ENCODE measurements at regions not wholly inside any gene's neighbourhood (a gene's known extent, or its start where the extent isn't known, plus 50 kb on each side); places are given as distances from the start of the nearest gene placed in this dataset.

DNA sequence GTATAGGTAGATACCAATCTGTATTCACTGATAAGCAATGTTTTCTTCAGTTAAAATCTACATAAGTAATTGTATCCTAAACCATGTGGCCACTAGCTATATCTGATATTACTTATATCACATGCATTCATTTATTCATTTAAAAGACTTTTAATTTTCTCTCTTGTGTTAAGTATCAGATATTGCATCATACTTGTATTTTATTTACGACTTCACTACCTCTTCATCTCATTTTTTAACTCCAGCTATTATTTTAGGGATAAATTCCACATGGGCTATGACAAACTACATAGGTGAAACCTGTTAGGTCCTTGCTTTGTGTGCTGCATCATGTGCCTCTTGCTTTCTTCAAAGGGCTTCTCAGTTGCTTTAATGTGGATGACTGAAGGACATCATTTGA lies 1018.3 kb downstream of the ZPLD1 start:
- no peak for ATAC-seq
- TF ChIP-seq CTCF (IDR thresholded peaks at IDR 0.05) = no peak
- DNase-seq = no peak
- intact Hi-C loops (cut with DNase I, micrococcal nuclease) = no loop called here
- H3K36me3 ChIP-seq (ENCODE audit: low read depth) = no peaks in the 10 kb centered on the region
- no peak overlapping the region for H3K4me3 ChIP-seq
- H3K9me3 ChIP-seq = no peaks in the 10 kb centered on the region
- H3K4me1 ChIP-seq (ENCODE audit: low read depth) = no peaks in the 10 kb centered on the region

DNA sequence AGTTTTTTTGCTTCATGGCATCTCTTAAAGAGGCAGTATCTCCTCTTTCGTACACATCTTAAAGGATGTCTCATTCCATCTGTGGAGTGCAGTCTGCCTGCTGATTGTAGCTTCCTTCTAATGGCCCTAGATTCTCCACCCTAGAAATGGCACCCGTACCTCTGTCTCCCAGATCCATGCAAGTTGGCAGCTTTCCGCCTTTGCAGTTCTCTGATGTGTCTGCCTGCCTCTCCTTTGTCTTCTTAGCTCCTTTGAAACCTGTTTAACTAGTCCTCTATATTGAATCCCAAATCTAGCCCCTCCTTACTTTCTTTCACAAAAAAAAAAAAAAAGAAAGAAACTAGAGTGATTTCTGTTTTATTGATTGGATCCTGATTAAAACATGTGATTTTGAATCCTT lies 1025.0 kb downstream of the ZPLD1 start:
- H3K36me3 ChIP-seq (ENCODE audit: low read depth) = no peaks in the 10 kb centered on the region
- no peak for TF ChIP-seq CTCF (IDR thresholded peaks at IDR 0.05)
- H3K4me3 ChIP-seq = no peak overlapping the region
- ATAC-seq (no peak), DNase-seq (no peak)
- H3K4me1 ChIP-seq (ENCODE audit: low read depth) = no peaks in the 10 kb centered on the region
- no peaks in the 10 kb centered on the region for H3K9me3 ChIP-seq
- intact Hi-C loops (cut with DNase I, micrococcal nuclease) = loop anchor here in 1 of 2 donors (10.0 kb wide), 1 partner anchor 225 kb away; no protein-coding TSS in a partner anchor

GRCh38 chr3:103470498-103470897 lies 1035.7 kb downstream of the ZPLD1 start:
- no peaks in the 10 kb centered on the region for H3K4me1 ChIP-seq (ENCODE audit: low read depth)
- ATAC-seq (no peak), DNase-seq (no peak)
- TF ChIP-seq CTCF (IDR thresholded peaks at IDR 0.05) = no peak
- intact Hi-C loops (cut with DNase I, micrococcal nuclease) = no loop called here
- no peak overlapping the region for H3K4me3 ChIP-seq
- H3K9me3 ChIP-seq = no peaks in the 10 kb centered on the region
- H3K36me3 ChIP-seq (ENCODE audit: low read depth) = no peaks in the 10 kb centered on the region

DNA sequence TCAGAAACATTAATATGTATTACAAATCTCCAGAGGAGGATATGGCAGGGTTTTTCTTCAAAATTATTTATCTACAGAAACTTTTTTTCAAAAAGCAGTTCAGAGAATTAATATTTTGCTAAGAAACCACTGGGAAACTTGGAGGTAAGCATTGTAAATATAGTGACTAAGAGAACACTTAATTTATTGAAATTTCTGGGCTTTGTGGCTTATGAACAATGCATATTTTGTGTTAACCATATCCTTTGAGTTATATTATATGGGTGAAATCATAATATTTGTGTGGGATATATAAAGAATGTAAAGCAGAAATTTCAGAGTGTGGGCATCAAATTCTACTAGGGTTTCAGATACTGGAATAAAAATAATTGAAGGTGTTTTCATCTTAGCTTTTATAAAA lies 1059.2 kb downstream of the ZPLD1 start:
- no peaks in the 10 kb centered on the region for H3K9me3 ChIP-seq
- TF ChIP-seq CTCF (IDR thresholded peaks at IDR 0.05) = no peak
- DNase-seq (no peak), ATAC-seq (no peak)
- no peaks in the 10 kb centered on the region for H3K4me1 ChIP-seq (ENCODE audit: low read depth)
- H3K4me3 ChIP-seq = no peak overlapping the region
- intact Hi-C loops (cut with DNase I, micrococcal nuclease) = no loop called here
- H3K36me3 ChIP-seq (ENCODE audit: low read depth) = no peaks in the 10 kb centered on the region

GRCh38 chr3:103494512-103494911 lies 1059.7 kb downstream of the ZPLD1 start:
- Histone ChIP-seq H3K36me3 (ENCODE audit: low read depth) (no peaks in the 10 kb centered on the region), H3K9me3 (no peaks in the 10 kb centered on the region), H3K4me3 (no peak overlapping the region), H3K4me1 (ENCODE audit: low read depth) (no peaks in the 10 kb centered on the region)
- no peak for DNase-seq
- TF ChIP-seq CTCF (IDR thresholded peaks at IDR 0.05) = no peak
- ATAC-seq = no peak
- intact Hi-C loops (cut with DNase I, micrococcal nuclease) = no loop called here

- no peaks in the 10 kb centered on the region for H3K4me1 ChIP-seq (ENCODE audit: low read depth)
- intact Hi-C loops (cut with DNase I, micrococcal nuclease) = no loop called here
- no peak overlapping the region for H3K4me3 ChIP-seq
- DNase-seq = no peak
- H3K9me3 ChIP-seq = no peaks in the 10 kb centered on the region
- ATAC-seq = no peak
- no peaks in the 10 kb centered on the region for H3K36me3 ChIP-seq (ENCODE audit: low read depth)
- TF ChIP-seq CTCF (IDR thresholded peaks at IDR 0.05) = no peak
Observed at GRCh38 chr3:103495186-103495585, 1060.4 kb downstream of the ZPLD1 start.
